Testis (tissue), 2 donors: ENCODE measurements at regions not wholly inside any gene's neighbourhood (a gene's known extent, or its start where the extent isn't known, plus 50 kb on each side); places are given as distances from the start of the nearest gene placed in this dataset.

Source experiments
- DNase-seq: peaks from one replicate; pipeline ENCODE4 v3.0.0-alpha.2; 2019
- H3K27ac ChIP-seq, 2 donors: fragments of 200-600 bp; sonication (generic); one replicate each; pipeline ENCODE4 v1.5.1; 2019
- H3K27me3 ChIP-seq: fragments of 200-600 bp; sonication (generic); one replicate; pipeline ENCODE4 v1.5.1; 2019
- H3K36me3 ChIP-seq: fragments of 200-600 bp; sonication (generic); one replicate; pipeline ENCODE4 v1.5.1; 2017; ENCODE audit warnings: low read depth; ENCODE audit errors: missing control alignments
- H3K4me1 ChIP-seq: fragments of 200-600 bp; sonication (generic); one replicate; pipeline ENCODE4 v1.5.1; 2019
- H3K4me3 ChIP-seq, 2 donors: fragments of 200-600 bp; sonication (generic); one replicate each; pipeline ENCODE4 v1.5.1; 2017 to 2019
- H3K9me3 ChIP-seq: fragments of 200-600 bp; sonication (generic); one replicate; pipeline ENCODE4 v1.5.1; 2017
- CTCF ChIP-seq, 3 experiments: fragments of 450-650 bp in 2 of 3; fragments of 200-600 bp in 1 of 3; sonication (generic) in 1 of 3; IDR thresholded peaks; one replicate each; pipeline ENCODE4 v1.5.1; 2016 to 2019; ENCODE audit warnings: antibody characterized with exemption in 3 of 3, mild to moderate bottlenecking in 2 of 3, moderate library complexity in 1 of 3
- POLR2A ChIP-seq: fragments of 450-650 bp; IDR thresholded peaks from one replicate; pipeline ENCODE4 v1.6.1; 2017; ENCODE audit warnings: antibody characterized with exemption, mild to moderate bottlenecking, moderate library complexity
- WGBS, 2 donors: methylation state at CpG; one replicate each; pipeline ENCODE4 v1.1.5; 2018; 5-methylcytosine and 5-hydroxymethylcytosine counted together
- intact Hi-C: fragments of 100-400 bp; cut with DNase I; formaldehyde crosslinking; loops from one replicate; pipeline ENCODE4 v1.15.1; 2023; ENCODE audit warnings: low total_unique reads

GRCh38 chr16:48101069-48101674 lies 54.6 kb downstream of the ABCC12 start:
- no peaks in the 10 kb centered on the region for H3K9me3 ChIP-seq
- H3K4me1 ChIP-seq: peaks cover 5% of the 10 kb centered on the region
- TF ChIP-seq CTCF (IDR thresholded peaks at IDR 0.05) (no peak), POLR2A (no peak)
- intact Hi-C loops: no loop called here
- H3K4me3 ChIP-seq: no peak overlapping the region
- 69 to 70% methylated on average over 13 of the region's 13 CpGs for WGBS, 2 donors
- H3K36me3 ChIP-seq: no peaks in the 10 kb centered on the region
- no peak overlapping the region for H3K27ac ChIP-seq
- no peak for DNase-seq
- H3K27me3 ChIP-seq: no peaks in the 10 kb centered on the region

DNA sequence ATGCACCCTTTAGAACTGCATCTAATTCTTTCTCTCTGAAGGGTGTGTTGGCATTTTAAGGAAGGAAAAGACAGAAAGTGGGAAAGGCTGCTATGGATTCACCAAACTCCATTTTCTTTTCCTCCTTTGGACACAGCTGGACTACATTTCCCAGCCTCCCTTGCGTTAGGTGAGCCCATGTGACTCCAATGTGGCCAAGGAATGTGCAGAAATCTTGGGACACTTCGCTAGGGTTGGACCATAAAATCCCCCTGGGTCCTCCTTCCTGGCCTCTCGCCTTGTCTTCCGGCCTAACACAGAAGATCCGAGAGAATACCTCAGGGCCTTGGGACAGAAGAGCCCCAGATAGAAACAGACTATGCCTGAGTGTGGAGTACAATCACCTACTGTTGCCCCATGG lies 56.3 kb downstream of the ABCC12 start:
- peaks cover 5% of the 10 kb centered on the region for H3K4me1 ChIP-seq
- no peak for DNase-seq
- no peaks in the 10 kb centered on the region for H3K9me3 ChIP-seq
- no peak for TF ChIP-seq POLR2A
- no peak for TF ChIP-seq CTCF (IDR thresholded peaks at IDR 0.05)
- H3K36me3 ChIP-seq: no peaks in the 10 kb centered on the region
- no peak overlapping the region for H3K27ac ChIP-seq
- H3K27me3 ChIP-seq: no peaks in the 10 kb centered on the region
- intact Hi-C loops: no loop called here
- no peak overlapping the region for H3K4me3 ChIP-seq
- 85 to 87% methylated on average over 5 of the region's 5 CpGs for WGBS, 2 donors

DNA sequence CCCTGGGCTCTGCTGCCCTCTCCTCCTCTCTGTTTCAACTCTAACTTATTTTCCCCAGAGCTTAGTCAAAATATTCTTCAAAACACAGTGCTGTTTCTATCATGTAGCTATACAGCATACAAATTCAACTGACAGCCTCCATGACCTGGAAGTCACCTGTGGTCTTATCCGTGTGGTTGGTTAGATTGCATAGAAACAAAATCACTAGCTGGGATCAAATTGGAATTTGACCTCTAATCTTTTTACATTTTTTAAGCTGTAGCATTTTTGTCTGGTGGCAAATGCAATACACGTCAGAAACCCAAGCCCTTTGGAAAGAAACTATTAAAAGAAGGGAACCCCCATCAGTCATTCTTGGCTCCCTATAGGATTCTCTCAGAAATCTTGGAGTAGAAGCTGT lies 57.3 kb downstream of the ABCC12 start:
- no peak for TF ChIP-seq POLR2A
- no peak for TF ChIP-seq CTCF (IDR thresholded peaks at IDR 0.05)
- Histone ChIP-seq H3K4me1 (peaks cover 5% of the 10 kb centered on the region), H3K27me3 (no peaks in the 10 kb centered on the region), H3K9me3 (no peaks in the 10 kb centered on the region), H3K27ac (no peak overlapping the region), H3K4me3 (no peak overlapping the region), H3K36me3 (no peaks in the 10 kb centered on the region)
- no peak for DNase-seq
- WGBS, 2 donors: 72 to 92% methylated on average over 2 of the region's 2 CpGs
- intact Hi-C loops: no loop called here

GRCh38 chr16:48091117-48091516 lies 64.7 kb downstream of the ABCC12 start:
- TF ChIP-seq POLR2A (no peak), CTCF (IDR thresholded peaks at IDR 0.05) (no peak)
- DNase-seq: no peak
- no peaks in the 10 kb centered on the region for H3K4me1 ChIP-seq
- H3K4me3 ChIP-seq: peak overlapping the region in 1 of 2 donors; percentile 31
- H3K27ac ChIP-seq: no peak overlapping the region
- intact Hi-C loops: no loop called here
- no peaks in the 10 kb centered on the region for H3K9me3 ChIP-seq
- H3K36me3 ChIP-seq: no peaks in the 10 kb centered on the region
- 53 to 74% methylated on average over 14 of the region's 14 CpGs for WGBS, 2 donors
- no peaks in the 10 kb centered on the region for H3K27me3 ChIP-seq

GRCh38 chr16:48089053-48089792 lies 66.6 kb downstream of the ABCC12 start:
- DNase-seq: no peak
- intact Hi-C loops: no loop called here
- Histone ChIP-seq H3K4me3 (no peak overlapping the region), H3K4me1 (no peaks in the 10 kb centered on the region), H3K36me3 (no peaks in the 10 kb centered on the region), H3K27ac (no peak overlapping the region), H3K9me3 (no peaks in the 10 kb centered on the region), H3K27me3 (no peaks in the 10 kb centered on the region)
- WGBS, 2 donors: 73 to 81% methylated on average over 4 of the region's 4 CpGs
- no peak for TF ChIP-seq CTCF (IDR thresholded peaks at IDR 0.05)
- no peak for TF ChIP-seq POLR2A
